ENCODE measurements at regions not wholly inside any gene's neighbourhood (a gene's known extent, or its start where the extent isn't known, plus 50 kb on each side); places are given as distances from the start of the nearest gene placed in this dataset.

DNA sequence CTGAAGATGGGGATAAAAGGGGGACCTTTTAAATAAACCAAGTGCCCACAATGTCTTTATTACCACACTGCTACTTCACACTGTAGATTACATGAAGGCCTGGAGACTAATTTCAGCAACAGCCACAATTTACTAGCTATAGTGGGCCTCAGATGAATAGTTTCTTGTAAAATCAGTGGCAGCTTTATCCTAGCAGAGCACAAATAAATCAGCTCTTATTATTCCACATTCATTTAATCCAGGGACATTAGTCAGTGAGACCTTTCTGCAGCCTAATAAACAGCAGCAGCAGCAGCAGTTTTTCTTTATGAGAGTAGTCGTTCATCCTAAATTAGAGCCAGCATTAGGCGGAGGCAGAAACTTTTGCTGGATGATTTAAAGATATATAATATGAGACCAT is 542.3 kb downstream of the PSAT1 start:
- TF ChIP-seq CTCF (IDR thresholded peaks at IDR 0.05; ENCODE audit: low read depth, low read length) (no peak), EZH2phosphoT487 (IDR thresholded peaks at IDR 0.05; ENCODE audit: low read depth) (no peak)
